ENCODE measurements at regions not wholly inside any gene's neighbourhood (a gene's known extent, or its start where the extent isn't known, plus 50 kb on each side); places are given as distances from the start of the nearest gene placed in this dataset.
"Not testable (repeated sequence)": the region's sequence is repeated elsewhere in the genome, so short reads cannot be mapped to it uniquely, and the experiment has no call there.

DNA sequence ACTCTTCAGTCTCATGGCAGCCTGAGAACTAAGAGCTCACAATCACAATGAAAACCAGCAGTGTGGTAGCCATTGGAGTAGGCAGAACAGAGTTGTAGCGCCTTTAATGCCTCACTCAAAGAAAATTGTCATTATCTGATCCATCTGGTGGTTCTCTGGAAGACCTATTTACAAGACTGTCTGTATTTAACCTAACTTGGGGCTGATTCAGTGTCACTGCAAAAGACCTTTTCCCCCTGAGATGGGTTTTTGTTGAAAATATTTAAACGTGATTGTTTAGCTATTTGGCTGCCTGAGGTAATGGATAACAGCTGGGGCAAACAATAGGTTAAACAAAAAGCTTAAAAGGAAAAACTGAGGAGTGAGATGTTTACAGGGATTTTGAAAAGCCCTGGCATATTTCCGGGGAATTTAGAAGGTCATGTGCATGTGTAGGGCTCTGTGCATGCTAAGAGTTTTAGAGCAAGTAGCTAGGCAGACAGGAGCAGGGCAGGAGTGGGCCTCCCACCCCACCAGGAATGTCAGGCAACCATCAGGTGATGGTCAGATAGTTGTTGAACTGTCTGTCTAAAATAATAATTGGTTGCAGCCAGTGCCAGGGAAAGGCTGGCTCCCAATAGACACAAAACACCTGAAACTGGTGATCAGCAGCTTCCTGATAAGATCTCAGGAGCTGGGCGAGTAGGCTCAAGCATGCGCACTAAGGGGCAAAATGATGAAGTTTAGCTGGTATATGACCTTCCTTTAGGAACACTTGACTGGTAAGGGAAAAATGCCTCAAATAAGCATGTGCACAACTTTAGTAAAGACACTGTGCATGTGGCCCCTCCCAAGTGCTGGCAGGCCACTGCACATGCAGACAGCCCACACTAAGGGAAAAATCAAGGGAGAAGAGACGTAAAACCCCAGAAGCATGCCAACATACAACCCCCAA is 70.8 kb upstream of the AKIRIN2 start:
- DNase-seq (ENCODE audit: low read depth): no peak

DNA sequence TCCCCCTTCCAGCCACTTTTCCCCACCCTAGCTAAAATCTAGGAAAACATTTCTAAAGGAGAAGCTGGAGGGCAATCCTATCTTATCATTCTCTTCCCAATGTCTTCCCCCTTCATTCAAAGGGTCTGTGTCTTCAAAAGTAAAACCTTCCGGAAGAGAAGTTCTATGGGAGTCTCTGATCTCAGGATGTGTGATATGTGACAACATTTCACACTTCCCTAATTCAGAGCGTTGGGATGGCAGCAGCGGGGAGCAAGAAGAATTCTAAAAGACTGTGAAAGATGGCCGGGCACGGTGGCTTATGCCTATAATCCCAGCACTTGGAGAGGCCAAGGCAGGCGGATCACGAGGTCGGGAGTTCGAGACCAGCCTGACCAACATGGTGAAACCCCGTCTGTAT is 65.4 kb upstream of the AKIRIN2 start:
- DNase-seq (ENCODE audit: low read depth): no peak

DNA sequence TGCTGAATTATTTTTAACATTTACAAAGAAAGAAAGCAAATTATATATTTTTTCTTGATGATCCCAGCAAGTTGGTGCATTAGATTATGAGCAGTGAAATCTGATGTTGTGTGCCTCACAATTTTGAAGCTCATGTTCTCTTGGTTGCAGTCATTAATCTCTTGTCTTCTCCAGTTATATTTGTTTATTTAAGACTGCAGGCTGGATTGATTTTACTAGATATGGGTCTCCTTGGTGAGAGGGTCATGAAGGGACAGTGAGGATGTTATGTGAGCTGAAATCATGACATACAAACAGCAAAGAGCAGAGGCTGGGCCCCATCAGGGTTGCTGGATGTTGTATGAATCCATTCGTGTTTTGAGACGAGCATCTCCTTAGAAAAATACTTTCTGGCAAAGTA is 64.2 kb upstream of the AKIRIN2 start:
- DNase-seq (ENCODE audit: low read depth): no peak

DNA sequence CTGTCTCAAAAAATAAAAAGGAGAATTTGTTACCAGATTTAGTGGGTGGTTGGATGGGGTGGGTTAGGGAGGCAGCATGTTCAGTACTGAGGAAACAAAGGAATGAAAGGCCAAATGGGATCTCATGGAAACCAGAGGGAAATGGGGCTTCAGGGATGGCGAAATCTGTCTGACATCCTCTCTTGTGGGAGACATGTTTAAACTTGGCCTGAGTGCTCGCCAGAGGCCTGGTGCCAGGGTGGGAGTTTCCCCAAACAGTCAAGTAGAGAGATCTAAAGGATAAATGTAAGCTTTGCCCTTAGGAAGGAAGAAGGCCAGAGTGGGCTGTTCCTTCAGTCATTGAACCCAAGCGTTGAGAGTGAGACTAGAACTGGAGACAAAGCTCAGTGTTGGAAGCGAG is 61.9 kb upstream of the AKIRIN2 start:
- DNase-seq (ENCODE audit: low read depth): no peak

DNA sequence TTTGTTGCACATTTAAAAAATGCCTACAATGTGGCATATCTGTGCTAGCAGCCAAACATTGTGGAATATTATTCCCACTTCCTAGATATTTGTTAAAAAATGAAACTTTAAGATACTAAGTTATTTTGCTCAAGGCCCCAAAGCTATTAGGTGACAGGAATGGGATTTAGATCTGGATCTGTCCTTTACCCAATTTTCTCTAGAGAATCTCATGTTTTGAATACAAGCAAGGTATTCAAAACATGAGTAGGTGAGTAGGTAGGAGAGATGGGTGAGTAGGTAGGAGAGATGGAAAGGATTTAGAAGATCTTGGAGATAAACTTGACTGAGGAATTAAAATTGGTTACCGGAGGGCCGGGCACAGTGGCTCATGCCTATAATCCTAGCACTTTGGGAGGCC is 61.2 kb upstream of the AKIRIN2 start:
- DNase-seq (ENCODE audit: low read depth): no peak

DNA sequence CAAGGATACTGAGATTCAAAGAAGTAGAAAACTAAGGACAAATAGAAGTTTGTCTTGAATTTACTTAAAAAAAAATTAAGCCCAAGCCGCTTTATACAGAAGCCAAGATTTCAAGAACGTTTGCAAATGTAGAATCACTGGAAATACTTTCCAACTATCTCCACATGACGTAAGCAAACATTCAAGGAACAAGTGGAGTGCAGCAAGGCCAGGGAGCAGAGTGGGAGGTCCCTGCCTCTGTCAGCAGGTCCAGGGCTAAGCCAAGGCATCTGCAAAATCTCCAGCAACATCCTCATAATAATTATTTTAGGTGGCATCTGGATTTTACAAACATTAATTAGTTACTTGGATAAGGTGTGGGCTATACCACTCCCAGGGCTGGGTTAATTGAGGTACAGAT is 60.1 kb upstream of the AKIRIN2 start:
- no peak for DNase-seq (ENCODE audit: low read depth)

DNA sequence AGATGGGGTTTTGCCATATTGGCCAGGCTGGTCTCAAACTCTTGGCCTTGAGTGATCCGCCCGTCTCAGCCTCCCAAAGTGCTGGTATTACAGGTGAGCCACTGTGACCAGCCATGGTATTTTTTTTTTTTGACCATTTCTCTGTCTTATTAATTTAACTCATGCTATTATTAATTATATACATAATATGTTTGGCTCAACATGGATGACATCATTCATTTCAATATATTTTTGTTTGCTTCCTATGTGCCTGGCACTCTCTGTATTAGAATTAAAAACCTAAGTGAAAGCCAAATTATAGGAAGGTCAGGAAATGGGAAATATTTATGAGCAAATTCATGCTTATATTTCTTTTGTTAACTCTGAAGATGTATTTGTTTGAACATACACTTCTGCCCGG is 55.8 kb upstream of the AKIRIN2 start:
- DNase-seq (ENCODE audit: low read depth): no peak

DNA sequence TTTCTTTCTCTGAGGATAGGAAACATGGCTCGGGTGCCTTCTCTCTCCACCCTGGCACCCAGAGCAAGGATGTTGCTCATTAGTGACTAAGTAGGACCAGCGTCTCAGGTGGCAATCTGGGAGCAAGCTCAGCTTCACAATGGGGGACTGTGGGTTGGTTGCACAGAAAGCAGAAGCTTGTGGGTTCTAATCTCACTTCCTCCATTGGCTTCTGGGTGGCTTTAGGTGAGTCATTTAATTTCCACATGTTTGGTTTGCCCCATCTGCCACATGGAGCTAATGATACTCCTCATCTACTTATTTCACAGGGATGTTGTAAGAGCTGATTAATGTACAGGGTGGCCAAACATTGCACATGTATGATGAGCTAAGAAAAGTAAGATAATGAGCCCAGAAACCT is 54.8 kb upstream of the AKIRIN2 start:
- no peak for DNase-seq (ENCODE audit: low read depth)

DNA sequence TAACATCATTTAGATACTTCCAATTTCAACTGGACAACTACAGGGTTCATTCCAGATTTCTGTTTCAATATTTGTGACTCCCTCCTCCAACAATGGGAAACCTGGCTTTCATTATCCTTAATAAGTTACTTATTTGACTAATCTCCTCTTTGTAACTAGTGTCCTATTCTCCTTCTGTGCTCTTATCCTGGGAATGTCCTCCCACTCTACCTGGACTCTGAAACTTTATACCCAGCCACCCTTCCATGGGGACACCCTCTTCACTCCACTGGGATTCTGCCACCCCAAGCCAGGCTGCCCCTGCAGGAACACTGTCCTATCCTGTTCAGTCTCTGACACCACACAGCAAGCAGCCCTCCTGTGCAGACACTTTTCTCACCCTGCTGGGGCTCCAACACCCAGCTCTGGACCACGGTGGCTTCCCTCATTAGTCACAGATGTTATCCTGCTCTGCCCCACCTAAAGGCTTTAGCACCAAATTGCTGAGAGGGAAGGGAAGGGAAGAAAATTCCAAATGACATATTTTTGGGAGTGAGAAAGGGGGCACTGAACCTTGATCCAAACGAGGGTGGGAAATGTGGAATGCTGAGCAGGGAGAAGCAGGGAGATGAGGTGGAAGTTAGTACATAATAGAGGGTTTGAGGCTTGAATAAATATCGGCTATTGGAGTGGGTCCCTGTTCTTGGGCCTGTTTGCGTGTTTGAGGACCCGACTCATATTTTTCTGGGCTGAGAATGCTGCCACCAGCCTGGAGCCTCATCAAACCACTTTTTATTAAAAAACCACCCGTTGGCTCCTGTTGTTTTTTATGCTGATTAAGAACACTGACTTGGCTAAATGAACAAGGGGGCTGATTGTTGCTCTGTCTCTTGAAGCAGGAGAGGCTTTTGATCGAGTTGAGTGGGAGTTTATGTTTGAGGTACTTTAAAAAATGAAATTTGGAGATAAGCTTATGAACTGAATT is 54.0 kb upstream of the AKIRIN2 start:
- DNase-seq (ENCODE audit: low read depth): no peak

DNA sequence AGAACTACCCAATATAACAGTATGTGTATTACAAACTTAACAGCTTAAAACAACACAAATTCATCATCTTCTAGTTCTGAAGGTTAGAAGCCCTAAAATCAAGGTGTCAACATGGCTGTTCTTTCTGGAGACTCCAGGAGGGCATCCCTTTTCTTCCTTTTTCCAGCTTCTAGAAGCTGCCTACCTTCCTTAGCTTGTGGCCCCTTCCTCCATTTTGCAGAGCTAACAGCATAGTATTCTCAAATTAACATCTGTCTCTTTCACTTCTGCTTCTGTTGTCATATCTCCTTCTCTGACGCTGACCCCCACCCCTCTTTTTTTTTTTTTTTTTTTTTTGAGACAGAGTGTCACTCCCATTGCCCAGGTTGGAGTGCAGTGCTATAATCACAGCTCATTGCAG is 52.8 kb upstream of the AKIRIN2 start:
- no peak for DNase-seq (ENCODE audit: low read depth)

DNA sequence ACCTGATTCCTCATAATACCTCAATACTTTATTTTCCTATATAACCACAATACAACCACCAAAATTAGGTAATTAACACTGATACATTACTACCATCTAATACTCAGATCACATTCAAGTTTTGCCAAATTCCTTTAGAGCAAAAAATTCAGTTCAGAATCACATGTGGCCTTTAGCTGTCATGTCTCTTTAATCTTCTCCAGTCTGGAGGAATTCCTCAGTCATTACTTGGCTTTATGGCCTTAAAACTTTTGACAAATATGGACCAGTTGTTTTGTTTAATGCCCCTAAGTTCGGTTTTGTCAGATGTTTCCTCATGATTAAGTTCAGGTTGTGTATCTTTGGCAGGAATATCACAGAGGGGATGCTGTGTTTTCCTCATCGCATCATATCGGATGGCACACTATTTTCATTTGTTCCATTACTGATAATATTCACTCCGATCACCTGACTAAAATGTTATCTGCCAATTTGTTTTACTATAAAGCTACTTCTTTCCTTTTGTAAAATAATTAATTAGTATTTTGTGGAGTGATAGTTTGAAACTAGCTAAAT is 51.2 kb upstream of the AKIRIN2 start:
- DNase-seq (ENCODE audit: low read depth): no peak

DNA sequence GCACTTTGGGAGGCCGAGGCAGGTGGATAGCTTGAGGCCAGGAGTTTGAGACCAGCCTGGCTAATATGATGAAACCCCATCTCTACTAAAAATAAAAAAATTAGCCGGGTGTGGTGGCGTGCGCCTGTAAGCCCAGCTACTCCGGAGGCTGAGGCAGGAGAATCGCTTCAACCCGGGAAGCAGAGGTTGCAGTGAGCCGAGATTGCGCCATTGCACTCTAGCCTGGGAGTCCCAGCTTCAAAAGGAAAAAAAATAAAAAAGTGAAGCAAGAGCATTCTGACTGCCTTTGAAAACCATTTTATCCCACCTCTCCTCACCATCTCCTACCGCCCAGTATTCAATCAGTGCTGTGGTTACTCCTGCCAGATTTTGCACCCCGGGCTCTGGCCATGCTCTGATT is 50.5 kb upstream of the AKIRIN2 start:
- not testable (repeated sequence) for DNase-seq (ENCODE audit: low read depth)
